OCI-LY1 (cell line): ENCODE measurements at regions not wholly inside any gene's neighbourhood (a gene's known extent, or its start where the extent isn't known, plus 50 kb on each side); places are given as distances from the start of the nearest gene placed in this dataset.

Source experiments
- CTCF ChIP-seq: fragments of 200-600 bp; sonication (generic), shearing (Covaris generic); IDR thresholded peaks from 2 replicates; pipeline ENCODE4 v1.5.1; 2017; ENCODE audit warnings: mild to moderate bottlenecking, antibody characterized with exemption, low read length, moderate library complexity, mixed read lengths
- EZH2 ChIP-seq: fragments of 200-600 bp; sonication (generic), shearing (Covaris generic); IDR thresholded peaks from 2 replicates; pipeline ENCODE4 v1.8.0; 2017; ENCODE audit warnings: borderline replicate concordance, mixed run types, mild to moderate bottlenecking, antibody characterized with exemption, low read length, moderate library complexity, mixed read lengths

- TF ChIP-seq EZH2 (no peak), CTCF (no peak)
These were observed 297.5 kb downstream of the CGGBP1 start for GRCh38 chr3:87761341-87761740.
